Endothelial cell (in vitro differentiated cells): ENCODE measurements at regions not wholly inside any gene's neighbourhood (a gene's known extent, or its start where the extent isn't known, plus 50 kb on each side); places are given as distances from the start of the nearest gene placed in this dataset.

Experiments
- DNase-seq: peaks from one replicate; pipeline ENCODE4 v3.0.0; 2021; ENCODE audit warnings: low spot score
- H3K27ac Mint-ChIP-seq: one replicate; pipeline ENCODE4 v1.8.0; 2021; ENCODE audit warnings: mixed read lengths, inconsistent platforms; ENCODE audit not compliant: unreplicated experiment
- H3K27me3 Mint-ChIP-seq: one replicate; pipeline ENCODE4 v1.8.0; 2021; ENCODE audit warnings: mild to moderate bottlenecking, moderate library complexity, mixed read lengths, inconsistent platforms; ENCODE audit not compliant: unreplicated experiment
- H3K36me3 Mint-ChIP-seq: one replicate; pipeline ENCODE4 v1.8.0; 2021; ENCODE audit warnings: mild to moderate bottlenecking, low read depth, mixed read lengths, inconsistent platforms; ENCODE audit not compliant: unreplicated experiment
- H3K4me1 Mint-ChIP-seq: one replicate; pipeline ENCODE4 v1.8.0; 2021; ENCODE audit warnings: mild to moderate bottlenecking, mixed read lengths, inconsistent platforms; ENCODE audit not compliant: unreplicated experiment
- H3K4me3 Mint-ChIP-seq: one replicate; pipeline ENCODE4 v1.8.0; 2021; ENCODE audit warnings: mild to moderate bottlenecking, mixed read lengths, inconsistent platforms; ENCODE audit not compliant: unreplicated experiment
- H3K9me3 Mint-ChIP-seq: one replicate; pipeline ENCODE4 v1.8.0; 2021; ENCODE audit warnings: mixed read lengths, inconsistent platforms; ENCODE audit not compliant: unreplicated experiment
- microRNA-seq: library from miRNA; unstranded; fragments of <30 nt; microRNA quantifications from one replicate; pipeline ENCODE4, GENCODE V29; 2020; ENCODE audit not compliant: unreplicated experiment
- TF ChIP-seq, protein P1 (sequence below): fragments of 200-600 bp; sonication (generic); IDR thresholded peaks from one replicate; pipeline ENCODE4 v1.5.0; 2021; ENCODE audit warnings: antibody characterized with exemption; ENCODE audit not compliant: unreplicated experiment

DNA sequence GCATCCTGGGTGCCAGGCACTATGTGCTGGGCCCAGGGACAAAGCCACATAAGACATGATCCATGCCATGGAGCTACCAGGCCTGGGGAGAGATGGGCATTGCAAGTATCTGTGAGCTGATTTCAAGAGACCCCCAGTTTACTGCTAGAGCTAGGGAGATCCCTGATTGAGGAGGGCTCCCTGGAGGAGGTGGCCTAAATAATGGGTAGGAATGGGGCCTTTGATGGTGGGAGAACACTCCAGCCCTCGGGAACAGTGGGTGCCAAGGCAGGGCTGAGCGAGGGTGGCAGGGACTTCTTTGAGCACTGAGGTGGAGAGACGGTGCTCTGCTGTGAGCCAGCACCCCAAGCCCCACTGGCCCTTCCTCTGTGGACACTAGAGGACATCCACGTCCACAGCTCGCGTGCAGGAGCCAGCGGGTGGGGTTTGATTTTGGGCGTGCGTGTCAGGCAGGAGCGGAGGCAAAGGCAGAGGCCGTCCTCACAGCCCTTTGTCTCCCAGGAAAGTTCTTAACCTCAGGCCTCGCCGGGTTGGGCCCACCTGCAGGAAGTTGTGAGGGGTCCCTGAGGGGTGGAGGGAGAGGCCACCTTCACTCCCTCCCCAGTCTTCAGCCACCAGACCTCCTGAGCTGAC lies 52.9 kb upstream of the PPARA start:
- TF ChIP-seq, protein P1, sequence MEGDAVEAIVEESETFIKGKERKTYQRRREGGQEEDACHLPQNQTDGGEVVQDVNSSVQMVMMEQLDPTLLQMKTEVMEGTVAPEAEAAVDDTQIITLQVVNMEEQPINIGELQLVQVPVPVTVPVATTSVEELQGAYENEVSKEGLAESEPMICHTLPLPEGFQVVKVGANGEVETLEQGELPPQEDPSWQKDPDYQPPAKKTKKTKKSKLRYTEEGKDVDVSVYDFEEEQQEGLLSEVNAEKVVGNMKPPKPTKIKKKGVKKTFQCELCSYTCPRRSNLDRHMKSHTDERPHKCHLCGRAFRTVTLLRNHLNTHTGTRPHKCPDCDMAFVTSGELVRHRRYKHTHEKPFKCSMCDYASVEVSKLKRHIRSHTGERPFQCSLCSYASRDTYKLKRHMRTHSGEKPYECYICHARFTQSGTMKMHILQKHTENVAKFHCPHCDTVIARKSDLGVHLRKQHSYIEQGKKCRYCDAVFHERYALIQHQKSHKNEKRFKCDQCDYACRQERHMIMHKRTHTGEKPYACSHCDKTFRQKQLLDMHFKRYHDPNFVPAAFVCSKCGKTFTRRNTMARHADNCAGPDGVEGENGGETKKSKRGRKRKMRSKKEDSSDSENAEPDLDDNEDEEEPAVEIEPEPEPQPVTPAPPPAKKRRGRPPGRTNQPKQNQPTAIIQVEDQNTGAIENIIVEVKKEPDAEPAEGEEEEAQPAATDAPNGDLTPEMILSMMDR = no peak

DNA sequence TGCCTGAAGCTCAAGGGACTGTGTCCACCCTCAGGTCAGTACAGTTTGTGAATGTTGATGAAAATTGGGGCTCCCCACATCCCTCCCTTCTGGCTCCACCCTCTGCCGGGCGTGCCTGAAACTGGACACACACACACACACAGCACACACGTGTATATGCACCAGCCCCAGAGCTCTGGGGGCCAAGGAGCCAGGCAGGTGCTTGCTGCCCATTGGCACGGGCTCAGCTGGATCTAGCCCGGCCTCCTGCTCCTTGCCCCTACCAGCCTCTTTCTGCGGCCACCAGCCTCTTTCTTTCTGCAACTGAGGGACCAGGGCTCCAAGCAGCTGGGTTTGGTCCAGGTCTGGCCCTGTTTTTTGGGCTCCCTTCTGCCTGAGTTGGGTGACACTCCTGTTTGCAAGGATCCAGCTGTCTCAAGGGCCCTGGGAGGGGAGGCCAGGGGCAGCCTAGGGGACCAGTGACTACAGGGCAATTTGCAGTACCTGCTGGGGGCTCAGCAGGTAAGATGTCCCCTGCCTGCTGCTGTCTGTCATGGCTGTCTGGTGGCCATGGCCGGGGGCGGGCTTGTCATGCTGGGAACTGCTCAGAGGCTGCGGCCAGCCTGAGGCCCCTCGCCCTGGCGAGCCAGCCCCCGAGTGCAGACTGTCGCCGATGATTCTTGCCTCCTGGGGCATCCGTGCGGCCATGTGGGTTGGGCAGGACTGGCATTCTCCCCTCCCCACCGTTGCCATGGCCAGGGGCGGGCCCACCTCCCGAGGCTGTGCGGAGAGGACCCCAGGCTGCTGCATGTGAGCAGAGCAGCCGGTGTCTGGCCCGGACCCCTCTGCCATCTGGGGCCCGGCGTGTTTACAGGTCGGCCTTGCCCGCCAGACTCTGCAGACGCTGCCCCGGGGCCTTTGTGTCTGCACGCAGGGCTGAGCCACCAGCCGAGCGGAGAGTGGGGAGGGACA lies 51.5 kb upstream of the PPARA start:
- DNase-seq = no peak
- TF ChIP-seq, protein P1 = no peak
- Mint-ChIP-seq H3K36me3 (no peaks in the 10 kb centered on the region), H3K4me3 (no peak overlapping the region), H3K27ac (no peak overlapping the region), H3K27me3 (peaks cover 10% of the 10 kb centered on the region), H3K4me1 (no peaks in the 10 kb centered on the region), H3K9me3 (no peaks in the 10 kb centered on the region)

More for the DNA sequence above, 52.9 kb upstream of the PPARA start:
- no peaks in the 10 kb centered on the region for H3K9me3 Mint-ChIP-seq
- H3K4me1 Mint-ChIP-seq = no peaks in the 10 kb centered on the region
- no peak for DNase-seq
- H3K27ac Mint-ChIP-seq = peak overlapping the region; percentile 18
- H3K36me3 Mint-ChIP-seq = no peaks in the 10 kb centered on the region
- H3K4me3 Mint-ChIP-seq = no peak overlapping the region
- peaks cover 12% of the 10 kb centered on the region for H3K27me3 Mint-ChIP-seq

DNA sequence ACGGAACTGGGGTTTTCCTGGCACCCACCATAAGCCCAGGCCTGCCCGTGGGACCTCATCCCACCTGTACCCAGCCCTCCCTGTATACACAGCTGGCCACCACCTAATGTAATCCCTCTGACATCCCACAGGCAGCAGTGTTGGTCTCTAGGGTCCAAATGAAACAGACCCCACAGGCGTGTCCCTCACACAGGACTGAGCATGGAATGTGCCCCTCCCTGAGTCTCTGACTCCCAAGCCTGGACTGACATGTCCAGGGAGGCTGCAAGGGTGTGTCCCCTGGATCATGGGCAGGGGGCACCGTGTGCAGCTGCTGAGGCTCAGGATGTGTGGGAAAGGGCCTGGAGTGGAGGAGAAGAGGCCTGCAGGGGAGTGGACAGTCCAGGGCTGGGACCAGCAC lies 50.6 kb upstream of the PPARA start:
- no peaks in the 10 kb centered on the region for H3K36me3 Mint-ChIP-seq
- no peaks in the 10 kb centered on the region for H3K9me3 Mint-ChIP-seq
- no peak overlapping the region for H3K4me3 Mint-ChIP-seq
- TF ChIP-seq, protein P1 = no peak
- H3K4me1 Mint-ChIP-seq = no peaks in the 10 kb centered on the region
- peaks cover 6% of the 10 kb centered on the region for H3K27me3 Mint-ChIP-seq
- DNase-seq = no peak
- H3K27ac Mint-ChIP-seq = no peak overlapping the region

DNA sequence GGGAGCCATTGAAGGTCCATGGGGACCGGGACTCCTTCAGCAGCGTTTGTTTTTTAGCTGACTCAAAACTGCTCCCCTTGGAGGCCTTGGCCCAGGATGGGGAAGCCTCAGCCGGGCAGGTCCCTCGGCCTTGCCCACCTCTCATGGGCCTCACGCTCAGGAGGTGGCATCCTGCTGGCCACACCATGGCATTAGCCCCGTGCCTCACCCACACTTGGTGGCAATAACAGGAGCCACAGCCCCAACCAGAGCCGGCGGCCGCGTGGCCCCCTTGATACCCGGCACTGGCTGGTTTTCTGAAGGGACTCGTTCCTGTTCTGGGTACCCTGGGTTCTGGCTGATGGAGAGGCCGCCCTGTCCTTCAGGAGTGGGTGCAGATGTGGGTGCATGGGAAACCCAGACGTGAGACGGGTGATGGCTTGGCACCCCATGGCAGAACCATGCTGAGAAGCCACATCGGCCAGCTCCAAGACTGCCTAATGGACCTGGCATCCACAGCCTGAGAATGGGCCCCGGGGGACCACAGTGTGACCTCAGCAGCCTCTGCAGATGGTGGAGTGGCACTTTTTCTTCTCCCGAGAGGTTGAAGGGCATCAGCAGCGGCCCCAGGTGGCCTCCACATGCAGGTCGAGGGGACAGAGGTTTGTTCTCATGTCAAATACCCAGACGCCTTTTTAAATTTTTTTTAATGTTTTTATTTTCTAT lies 49.8 kb upstream of the PPARA start:
- no peak for DNase-seq
- no peaks in the 10 kb centered on the region for H3K4me1 Mint-ChIP-seq
- H3K4me3 Mint-ChIP-seq = no peak overlapping the region
- H3K27me3 Mint-ChIP-seq = peaks cover 6% of the 10 kb centered on the region
- no peaks in the 10 kb centered on the region for H3K9me3 Mint-ChIP-seq
- no peak overlapping the region for H3K27ac Mint-ChIP-seq
- TF ChIP-seq, protein P1 = no peak
- no peaks in the 10 kb centered on the region for H3K36me3 Mint-ChIP-seq

Small RNA genes in the stretch of these regions (microRNA-seq; reads per million reads assigned to microRNA genes)
- 0.35 reads per million for gene MIR3619
